Psoas muscle (tissue), 7 donors: ENCODE measurements at regions not wholly inside any gene's neighbourhood (a gene's known extent, or its start where the extent isn't known, plus 50 kb on each side); places are given as distances from the start of the nearest gene placed in this dataset.

Source experiments
- ATAC-seq, 4 donors: fragments of 200-7000 bp; cut with Tn5 transposase; one replicate each; pipeline ENCODE4 v1.9.1; 2020; ENCODE audit warnings: moderate library complexity in 3 of 4, mild to moderate bottlenecking in 2 of 4
- DNase-seq, 2 donors: peaks; one replicate each; pipeline ENCODE4 v3.0.0-alpha.2; 2020
- H3K27ac ChIP-seq: fragments of 200-600 bp; one replicate; pipeline ENCODE4 v1.8.0; 2022
- H3K27me3 ChIP-seq, 3 donors: fragments of 200-600 bp in 1 of 3; one replicate each; pipeline versions ENCODE4 v1.6.1 to v1.8.0; 2013 to 2022; ENCODE audit warnings: low read length in 2 of 3, mild to moderate bottlenecking in 2 of 3, moderate library complexity in 1 of 3; ENCODE audit not compliant: insufficient read depth in 3 of 3
- H3K36me3 ChIP-seq, 2 donors: fragments of 200-600 bp in 1 of 2; one replicate each; pipeline versions ENCODE4 v1.6.1 to v1.8.0; 2013 to 2022; ENCODE audit warnings: low read depth in 1 of 2, mild to moderate bottlenecking in 1 of 2, moderate library complexity in 1 of 2; ENCODE audit not compliant: insufficient read depth in 1 of 2
- H3K4me1 ChIP-seq: fragments of 200-600 bp; one replicate; pipeline ENCODE4 v1.8.0; 2022
- H3K4me3 ChIP-seq: fragments of 200-600 bp; one replicate; pipeline ENCODE4 v1.8.0; 2022; ENCODE audit warnings: mild to moderate bottlenecking
- H3K9me3 ChIP-seq: fragments of 200-600 bp; one replicate; pipeline ENCODE4 v1.8.0; 2022
- CTCF ChIP-seq: fragments of 200-600 bp; IDR thresholded peaks from one replicate; pipeline ENCODE4 v1.8.0; 2022; ENCODE audit warnings: antibody characterized with exemption
- WGBS, 3 donors: extraction: QIAGEN DNeasy Blood & Tissue Kit; methylation state at CpG; one replicate each; pipeline versions ENCODE4 v1.1.6 to v1.1.7; 2013; 5-methylcytosine and 5-hydroxymethylcytosine counted together
- intact Hi-C, 2 donors: fragments of 100-400 bp; cut with DNase I; formaldehyde crosslinking; loops; one replicate each; pipeline versions ENCODE4 v1.11.0 to v1.14.2; 2022
- donor health status: healthy with polysubstance abuse.
- donor health status: DM: no; HTN: no; CAD: no; lungs with moderate emphysema.
- donor health status: Bipolar disorder and iron deficiency.
- donor health status: healthy.
- donor health status: DM: yes; HTN: yes; CAD: no.
- donor health status: DM: no; HTN: no; CAD: no.
- donor health status: DM: yes; HTN: yes; CAD: no.

GRCh38 chr11:134780486-134781147 lies 368.6 kb upstream of the B3GAT1 start:
- no peak for DNase-seq
- H3K27ac ChIP-seq, result no peak overlapping the region
- no peak overlapping the region for H3K4me3 ChIP-seq
- intact Hi-C loops, result no loop called here
- no peaks in the 10 kb centered on the region for H3K27me3 ChIP-seq
- 37 to 43% (median 37%) methylated on average over 4 of the region's 4 CpGs for WGBS, 3 donors
- ATAC-seq, result no peak
- no peak for TF ChIP-seq CTCF
- no peaks in the 10 kb centered on the region for H3K4me1 ChIP-seq
- no peaks in the 10 kb centered on the region for H3K9me3 ChIP-seq
- no peaks in the 10 kb centered on the region for H3K36me3 ChIP-seq

DNA sequence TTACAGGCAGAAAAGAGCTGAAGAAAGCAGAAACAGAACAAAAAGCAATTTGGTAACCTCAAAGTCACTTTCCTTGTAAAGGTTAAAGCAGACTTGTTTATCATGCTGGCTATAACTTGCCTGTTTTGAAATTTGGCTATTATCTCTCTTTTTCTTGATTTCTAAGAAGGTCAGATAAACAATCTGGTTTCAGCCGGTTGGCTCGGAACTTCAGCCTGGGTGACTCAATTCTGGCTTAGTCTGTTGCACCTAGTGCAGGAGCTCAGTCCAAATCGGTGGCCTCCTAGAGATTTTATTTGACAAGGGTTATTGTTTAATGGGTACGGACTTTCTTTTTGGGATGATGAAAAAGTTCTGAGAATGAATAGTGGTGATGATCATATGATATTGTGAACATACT lies 367.1 kb upstream of the B3GAT1 start:
- Histone ChIP-seq H3K27ac (no peak overlapping the region), H3K9me3 (no peaks in the 10 kb centered on the region), H3K36me3 (no peaks in the 10 kb centered on the region), H3K4me1 (no peaks in the 10 kb centered on the region), H3K27me3 (peaks cover 0 to 2% (median 0%) of the 10 kb centered on the region in 3 donors), H3K4me3 (no peak overlapping the region)
- intact Hi-C loops, result no loop called here
- 88 to 93% (median 92%) methylated on average over 4 of the region's 4 CpGs for WGBS, 3 donors
- DNase-seq (no peak), ATAC-seq (no peak)
- TF ChIP-seq CTCF, result no peak

- Histone ChIP-seq H3K27ac (no peak overlapping the region), H3K4me1 (no peaks in the 10 kb centered on the region), H3K9me3 (no peaks in the 10 kb centered on the region), H3K27me3 (peaks cover 0 to 6% (median 0%) of the 10 kb centered on the region in 3 donors), H3K36me3 (no peaks in the 10 kb centered on the region), H3K4me3 (no peak overlapping the region)
- TF ChIP-seq CTCF, result no peak
- DNase-seq (no peak), ATAC-seq (no peak)
- 89 to 94% (median 91%) methylated on average over 1 of the region's 1 CpG for WGBS, 3 donors
- intact Hi-C loops, result no loop called here
These were observed 356.4 kb upstream of the B3GAT1 start for GRCh38 chr11:134768463-134768862.

DNA sequence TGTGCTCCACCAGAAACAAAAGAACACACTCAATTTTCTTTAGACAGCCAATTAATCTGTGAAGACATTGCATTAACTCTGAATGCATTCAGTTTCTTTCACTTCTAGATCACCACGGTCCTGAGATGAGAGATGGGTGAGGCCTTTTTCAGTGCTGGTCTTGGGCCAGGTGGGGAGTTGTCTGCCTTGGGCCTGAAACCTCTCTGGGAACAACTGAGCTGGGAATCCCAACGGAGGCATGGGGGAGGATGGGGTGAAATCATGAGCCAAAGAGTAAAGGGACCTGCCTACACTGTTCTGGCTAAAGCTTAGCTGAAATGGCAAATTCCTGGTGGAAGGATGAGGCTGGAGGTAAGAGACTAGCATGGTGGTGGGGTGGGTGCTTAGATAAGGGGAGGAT lies 353.5 kb upstream of the B3GAT1 start:
- 45 to 55% (median 48%) methylated on average over 2 of the region's 2 CpGs for whole genome bisulfite sequencing, 3 donors
- DNase-seq (no peak), ATAC-seq (no peak)
- Histone ChIP-seq H3K4me1 (no peaks in the 10 kb centered on the region), H3K9me3 (no peaks in the 10 kb centered on the region), H3K27me3 (peaks cover 0 to 6% (median 0%) of the 10 kb centered on the region in 3 donors), H3K4me3 (no peak overlapping the region), H3K27ac (no peak overlapping the region), H3K36me3 (no peaks in the 10 kb centered on the region)
- TF ChIP-seq CTCF, result no peak
- intact Hi-C loops, result no loop called here

DNA sequence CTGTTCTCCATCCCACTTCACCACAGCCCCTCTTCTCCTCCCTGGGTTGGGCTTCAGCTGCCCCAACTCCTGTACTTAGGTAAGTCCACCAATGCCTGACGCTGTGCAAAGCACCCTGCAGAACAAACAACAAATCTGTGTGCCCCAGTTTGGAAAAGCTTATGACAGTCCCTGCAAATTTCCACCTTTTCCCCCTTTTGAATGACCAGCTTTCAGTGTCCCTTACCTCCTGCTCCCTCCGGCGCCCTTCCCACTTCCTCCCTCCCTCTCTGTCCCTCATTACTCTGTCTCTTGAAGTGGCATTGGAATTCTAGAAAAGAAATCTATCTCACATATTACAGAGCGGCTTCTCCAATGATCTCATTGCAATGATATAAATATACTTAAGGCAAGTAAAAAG lies 352.9 kb upstream of the B3GAT1 start:
- H3K27ac ChIP-seq, result no peak overlapping the region
- H3K27me3 ChIP-seq, result peaks cover 0 to 6% (median 0%) of the 10 kb centered on the region in 3 donors
- H3K9me3 ChIP-seq, result no peaks in the 10 kb centered on the region
- intact Hi-C loops, result no loop called here
- H3K36me3 ChIP-seq, result no peaks in the 10 kb centered on the region
- ATAC-seq (no peak), DNase-seq (no peak)
- no peaks in the 10 kb centered on the region for H3K4me1 ChIP-seq
- 63 to 74% (median 70%) methylated on average over 4 of the region's 4 CpGs for WGBS, 3 donors
- TF ChIP-seq CTCF, result no peak
- no peak overlapping the region for H3K4me3 ChIP-seq
